H1 (cell line): ENCODE measurements at regions not wholly inside any gene's neighbourhood (a gene's known extent, or its start where the extent isn't known, plus 50 kb on each side); places are given as distances from the start of the nearest gene placed in this dataset.
"Not testable (repeated sequence)": the region's sequence is repeated elsewhere in the genome, so short reads cannot be mapped to it uniquely, and the experiment has no call there.

Experiments
- CTCF ChIA-PET: fragments of 300-600 bp; sonication (Branson Sonifier 250); formaldehyde crosslinking; loops from one replicate; lab custom pipeline; 2021; ENCODE audit not compliant: partially characterized antibody; lab: Charles Lee
- POLR2A ChIA-PET: fragments of 300-600 bp; sonication (Branson Sonifier 250); formaldehyde crosslinking; loops from one replicate; lab custom pipeline; 2021; ENCODE audit warnings: inconsistent platforms; ENCODE audit not compliant: partially characterized antibody; lab: Charles Lee
- DNase-seq, 2 experiments: peaks; one replicate each; pipeline versions ENCODE4 v3.0.0 to v3.0.0-alpha.2; 2010 to 2022; ENCODE audit warnings: low spot score in 2 of 2, low read depth in 1 of 2, mixed read lengths in 1 of 2
- FAIRE-seq: peaks from 2 replicates; lab custom pipeline; 2011; peaks lifted over from hg19 to GRCh38; lab: Jason Lieb, UNC
- H2AFZ ChIP-seq: 2 replicates; pipeline ENCODE4 v1.8.1; 2012; ENCODE audit warnings: low read length, inconsistent platforms
- H2AK5ac ChIP-seq: 2 replicates; pipeline ENCODE4 v1.6.1; 2013; ENCODE audit warnings: low read depth, low read length
- H2BK120ac ChIP-seq: replicated peaks from 2 replicates; pipeline ENCODE3; 2013; ENCODE audit warnings: low read depth, low read length, inconsistent platforms
- H2BK12ac ChIP-seq: 2 replicates; pipeline ENCODE4 v1.6.1; 2013; ENCODE audit warnings: low read depth, low read length
- H2BK15ac ChIP-seq: 2 replicates; pipeline ENCODE4 v1.6.1; 2013; ENCODE audit warnings: low read length
- H2BK20ac ChIP-seq: 2 replicates; pipeline ENCODE4 v1.6.1; 2013; ENCODE audit warnings: low read length
- H2BK5ac ChIP-seq: 2 replicates; pipeline ENCODE4 v1.6.1; 2013; ENCODE audit warnings: low read depth, low read length
- H3K14ac ChIP-seq: 2 replicates; pipeline ENCODE4 v1.6.1; 2013; ENCODE audit warnings: inconsistent platforms; ENCODE audit not compliant: insufficient read length
- H3K18ac ChIP-seq: 2 replicates; pipeline ENCODE4 v1.6.1; 2013; ENCODE audit warnings: low read length; ENCODE audit errors: extremely low read depth
- H3K23ac ChIP-seq: 2 replicates; pipeline ENCODE4 v1.6.1; 2013; ENCODE audit warnings: inconsistent platforms; ENCODE audit not compliant: insufficient read length
- H3K23me2 ChIP-seq: 2 replicates; pipeline ENCODE4 v1.6.1; 2013; ENCODE audit warnings: low read depth, low read length
- H3K27ac ChIP-seq: 2 replicates; pipeline ENCODE4 v1.6.1; 2011; ENCODE audit warnings: low read depth, low read length, inconsistent platforms
- H3K27me3 ChIP-seq, 4 experiments: replicated peaks in 1 of 4; 1 replicate in 1 of 4; 2 replicates in 3 of 4; pipeline versions ENCODE4 v1.6.1 to v1.8.1; 2011 to 2013; ENCODE audit warnings: low read length in 3 of 4, mild to moderate bottlenecking in 3 of 4, inconsistent platforms in 2 of 4, mixed read lengths in 2 of 4, moderate library complexity in 1 of 4; ENCODE audit not compliant: control insufficient read depth in 3 of 4, insufficient read depth in 3 of 4; ENCODE audit errors: extremely low read depth in 1 of 4
- H3K36me3 ChIP-seq, 4 experiments: 2 replicates each; pipeline versions ENCODE4 v1.6.1 to v1.8.1; 2011 to 2013; ENCODE audit warnings: mild to moderate bottlenecking in 4 of 4, low read length in 3 of 4, moderate library complexity in 2 of 4, control low read depth in 1 of 4, inconsistent platforms in 1 of 4; ENCODE audit not compliant: insufficient read depth in 4 of 4, control insufficient read depth in 2 of 4
- H3K4ac ChIP-seq: replicated peaks from 2 replicates; pipeline ENCODE3; 2013; ENCODE audit warnings: low read length, low read depth, mixed read lengths, inconsistent platforms; ENCODE audit not compliant: insufficient read length
- H3K4me1 ChIP-seq, 4 experiments: replicated peaks in 1 of 4; 1 replicate in 1 of 4; 2 replicates in 3 of 4; pipeline versions ENCODE4 v1.6.1 to v1.8.1; 2011 to 2013; ENCODE audit warnings: low read length in 3 of 4, inconsistent platforms in 2 of 4, mixed read lengths in 1 of 4; ENCODE audit not compliant: insufficient read depth in 4 of 4, control insufficient read depth in 3 of 4
- H3K4me2 ChIP-seq, 2 experiments: 2 replicates each; pipeline versions ENCODE4 v1.6.1 to v1.8.1; 2011 to 2013; ENCODE audit warnings: low read depth in 2 of 2, low read length in 2 of 2, control low read depth in 1 of 2, inconsistent platforms in 1 of 2, mild to moderate bottlenecking in 1 of 2; ENCODE audit not compliant: insufficient read depth in 1 of 2
- H3K4me3 ChIP-seq, 4 experiments: fragments of 200-600, 300-600 bp in 1 of 4; sonication (generic), shearing (Covaris generic), sonication (Bioruptor Twin) in 1 of 4; 2 replicates each; pipeline versions ENCODE4 v1.5.1 to v1.8.1; 2011 to 2016; ENCODE audit warnings: low read length in 4 of 4, low read depth in 3 of 4, control low read depth in 2 of 4, inconsistent platforms in 2 of 4, mild to moderate bottlenecking in 2 of 4, mixed read lengths in 1 of 4, moderate library complexity in 1 of 4; ENCODE audit not compliant: insufficient read depth in 2 of 4; ENCODE audit errors: extremely low read depth in 1 of 4
- H3K56ac ChIP-seq: replicated peaks from 2 replicates; pipeline ENCODE3; 2013; ENCODE audit warnings: low read depth, mild to moderate bottlenecking, mixed read lengths, low read length, inconsistent platforms; ENCODE audit not compliant: insufficient read length
- H3K79me1 ChIP-seq: 2 replicates; pipeline ENCODE4 v1.6.1; 2013; ENCODE audit warnings: low read depth, low read length, control low read depth
- H3K79me2 ChIP-seq, 2 experiments: 2 replicates each; pipeline versions ENCODE4 v1.6.1 to v1.8.1; 2012 to 2013; ENCODE audit warnings: low read length in 2 of 2, mild to moderate bottlenecking in 2 of 2, inconsistent platforms in 1 of 2; ENCODE audit not compliant: insufficient read depth in 2 of 2, control insufficient read depth in 1 of 2
- H3K9ac ChIP-seq, 4 experiments: replicated peaks in 1 of 4; 1 replicate in 1 of 4; 2 replicates in 3 of 4; pipeline versions ENCODE4 v1.6.1 to v1.8.1; 2011 to 2013; ENCODE audit warnings: low read depth in 3 of 4, low read length in 3 of 4, control low read depth in 2 of 4, mild to moderate bottlenecking in 2 of 4, moderate library complexity in 2 of 4, inconsistent platforms in 1 of 4; ENCODE audit errors: extremely low read depth in 1 of 4
- H3K9me3 ChIP-seq, 2 experiments: 2 replicates each; pipeline versions ENCODE4 v1.6.1 to v1.8.1; 2012 to 2013; ENCODE audit warnings: mild to moderate bottlenecking in 2 of 2, moderate library complexity in 2 of 2, control low read depth in 1 of 2, inconsistent platforms in 1 of 2, low read depth in 1 of 2, low read length in 1 of 2, mixed read lengths in 1 of 2; ENCODE audit not compliant: insufficient read depth in 2 of 2
- H4K20me1 ChIP-seq, 2 experiments: replicated peaks in 1 of 2; 2 replicates each; pipeline versions ENCODE3 to v1.8.1; 2011 to 2013; ENCODE audit warnings: inconsistent platforms in 2 of 2, low read length in 2 of 2, mild to moderate bottlenecking in 1 of 2; ENCODE audit not compliant: insufficient read depth in 2 of 2, control insufficient read depth in 1 of 2
- H4K5ac ChIP-seq: 2 replicates; pipeline ENCODE4 v1.6.1; 2013; ENCODE audit warnings: low read length, low read depth, mixed read lengths, inconsistent platforms; ENCODE audit not compliant: insufficient read length
- H4K8ac ChIP-seq: 2 replicates; pipeline ENCODE4 v1.8.0; 2013; ENCODE audit warnings: mild to moderate bottlenecking, moderate library complexity, low read length, inconsistent platforms; ENCODE audit not compliant: insufficient read depth; ENCODE audit errors: extremely low read depth
- H4K91ac ChIP-seq: replicated peaks from 2 replicates; pipeline ENCODE3; 2013; ENCODE audit warnings: low read length, mixed read lengths, inconsistent platforms; ENCODE audit not compliant: insufficient read length
- CEBPB ChIP-seq: IDR thresholded peaks from 2 replicates; pipeline ENCODE4 v1.6.1; 2012; ENCODE audit warnings: low read depth, low read length
- HDAC6 ChIP-seq: IDR thresholded peaks from one replicate; pipeline ENCODE4 v1.7.1; 2012; ENCODE audit warnings: low read depth, mild to moderate bottlenecking, inconsistent platforms, low read length, moderate library complexity
- SP2 ChIP-seq: IDR thresholded peaks from 2 replicates; pipeline ENCODE4 v1.6.1; 2012; ENCODE audit warnings: mild to moderate bottlenecking, low read length, inconsistent platforms
- WGBS, 2 experiments: shearing (Covaris generic) in 1 of 2; methylation state at CpG; one replicate each; pipeline versions ENCODE4 v1.1.6 to v1.1.7; 2013 to 2015; ENCODE audit warnings: low lambda C conversion rate in 2 of 2, mixed read lengths in 2 of 2, inconsistent platforms in 1 of 2, low coverage in 1 of 2, missing lambda C conversion rate in 1 of 2; ENCODE audit not compliant: insufficient replicate concordance in 2 of 2, insufficient coverage in 1 of 2, insufficient read length in 1 of 2; ENCODE audit errors: extremely low coverage in 1 of 2, missing lambda C conversion rate in 1 of 2; 5-methylcytosine and 5-hydroxymethylcytosine counted together

- TF ChIP-seq HDAC6 (no peak), SP2 (no peak), CEBPB (no peak)
Observed at GRCh38 chr7:25600262-25600920, 372.1 kb upstream of the NPVF start (continued).

- POLR2A ChIA-PET, result interaction anchor here (1.1 kb wide), 1 partner anchor 10 kb away, joined by 5 read pairs; no protein-coding TSS in a partner anchor
- H4K20me1 ChIP-seq, H3K36me3 ChIP-seq, H3K9me3 ChIP-seq, H3K23me2 ChIP-seq, H3K18ac ChIP-seq, H2BK15ac ChIP-seq, H3K4ac ChIP-seq, H4K8ac ChIP-seq, H3K23ac ChIP-seq, H3K27ac ChIP-seq, H2BK120ac ChIP-seq, H3K4me1 ChIP-seq, H2AFZ ChIP-seq, H4K91ac ChIP-seq, H3K27me3 ChIP-seq, H3K56ac ChIP-seq, H2AK5ac ChIP-seq, H2BK5ac ChIP-seq, H2BK12ac ChIP-seq, H3K14ac ChIP-seq, H3K79me1 ChIP-seq, H3K79me2 ChIP-seq, CTCF ChIA-PET, FAIRE-seq, H2BK20ac ChIP-seq: not testable (repeated sequence)
- Histone ChIP-seq H3K4me2 (peak overlapping the region; percentile 13 to 62; a peak in 1 of 4 replicates), H3K4me3 (peak overlapping the region in 3 of 4 experiments; percentile 33 to 50 (median 39); a peak in 4 of 8 replicates), H3K9ac (peak overlapping the region in 3 of 4 experiments; percentile 62 to 84 (median 77); a peak in 6 of 7 replicates), H4K5ac (peak overlapping the region; percentile 86)
- WGBS, 2 experiments, result 6% methylated on average over 17 of the region's 30 CpGs; no CpG with 5 or more reads in 1 of the 2 experiments
- peak in 1 of 2 experiments; percentile 56 for DNase-seq
Observed at GRCh38 chr7:25602730-25603426, 374.6 kb upstream of the NPVF start.
